ENCODE measurements at regions not wholly inside any gene's neighbourhood (a gene's known extent, or its start where the extent isn't known, plus 50 kb on each side); places are given as distances from the start of the nearest gene placed in this dataset.

- TF ChIP-seq CTCF (IDR thresholded peaks at IDR 0.05) (no peak), TCF7L2 (IDR thresholded peaks at IDR 0.05; ENCODE audit: low read depth, low read length) (no peak), POLR2AphosphoS5 (IDR thresholded peaks at IDR 0.05; ENCODE audit: low read depth, low read length) (no peak)
Measured at GRCh38 chr11:116258821-116259220, 514.0 kb downstream of the BUD13 start.
